ENCODE measurements at regions not wholly inside any gene's neighbourhood (a gene's known extent, or its start where the extent isn't known, plus 50 kb on each side); places are given as distances from the start of the nearest gene placed in this dataset.

- TF ChIP-seq ARID3A (IDR thresholded peaks at IDR 0.05; ENCODE audit: borderline replicate concordance, low read depth, low read length) = no peak
Observed at GRCh38 chr3:23055733-23056376, 147.3 kb upstream of the UBE2E2 start (continued).

GRCh38 chr3:23062582-23062981 lies 140.5 kb upstream of the UBE2E2 start:
- no peak for DNase-seq (ENCODE audit: extremely low read depth in 1 of 4, low spot score in 3 of 4)
- FAIRE-seq = no peak
- Histone ChIP-seq H3K9me3 (replicated peaks; ENCODE audit: control insufficient read depth, insufficient read depth, low read depth, low read length) (no peaks in the 10 kb centered on the region), H3K27me3 (ENCODE audit: control insufficient read depth in 2 of 2, insufficient read depth in 2 of 2, low read length in 2 of 2) (no peaks in the 10 kb centered on the region), H3K4me3 (no peak overlapping the region), H4K20me1 (replicated peaks; ENCODE audit: control insufficient read depth, insufficient read depth, low read length) (no peaks in the 10 kb centered on the region), H2AFZ (ENCODE audit: low read depth, low read length) (no peak overlapping the region), H3K27ac (ENCODE audit: extremely low read depth, low read depth, low read length) (no peak overlapping the region), H3K36me3 (ENCODE audit: control insufficient read depth, insufficient read depth, low read length) (no peaks in the 10 kb centered on the region), H3K9me1 (ENCODE audit: control insufficient read depth, insufficient read depth, low read length) (no peaks in the 10 kb centered on the region), H3K79me2 (ENCODE audit: control insufficient read depth, insufficient read depth, low read length) (no peaks in the 10 kb centered on the region), H3K4me2 (ENCODE audit: insufficient read depth, low read length) (no peak overlapping the region), H3K9ac (ENCODE audit: insufficient read depth in 1 of 2, low read depth in 2 of 2, low read length in 2 of 2) (no peak overlapping the region), H3K4me1 (replicated peaks in 1 of 2; ENCODE audit: control insufficient read depth in 2 of 2, insufficient read depth in 2 of 2, low read length in 2 of 2) (no peaks in the 10 kb centered on the region)
- POLR2A ChIA-PET = no interaction called here
- CTCF ChIA-PET (ENCODE audit: low intra/inter-chr PET ratio) = no interaction called here
- no peak for TF ChIP-seq ZBTB11 (CRISPR knock-in tag; IDR thresholded peaks at IDR 0.05)
- TF ChIP-seq PTTG1 (tag; IDR thresholded peaks at IDR 0.05; ENCODE audit: low read depth) = no peak
- no peak for TF ChIP-seq ZNF79 (CRISPR knock-in tag; IDR thresholded peaks at IDR 0.05; ENCODE audit: low read depth)
- no peak for TF ChIP-seq EZH2 (IDR thresholded peaks at IDR 0.05; ENCODE audit: borderline replicate concordance, low read depth, low read length)
- no peak for TF ChIP-seq TCF15 (CRISPR knock-in tag; IDR thresholded peaks at IDR 0.05)
- TF ChIP-seq POLR2A (conservative IDR thresholded peaks at IDR 0.05) = no peak
- TF ChIP-seq TBP (optimal IDR thresholded peaks at IDR 0.05; ENCODE audit: low read depth, low read length) = no peak
- no peak for TF ChIP-seq EP300 (IDR thresholded peaks at IDR 0.05; ENCODE audit: low read length)
- TF ChIP-seq TCFL5 (CRISPR knock-in tag; conservative IDR thresholded peaks at IDR 0.05) = no peak
- no TSS peak for BruUV-seq (replicated peaks)
- intact Hi-C loops (cut with micrococcal nuclease) = no loop called here
- in situ Hi-C loops (cut with MboI) = no loop called here
- 6% methylated on average over 1 of the region's 1 CpG for WGBS (ENCODE audit: insufficient coverage, low coverage, missing lambda C conversion rate)
- ATAC-seq = no peak
